Activated CD8-positive, alpha-beta T cell treated with anti-CD3 and anti-CD28 coated beads, Interleukin-2, amount 10 ng/mL, durations not matched to agents 7 days and 5 days (primary cell): ENCODE measurements at regions not wholly inside any gene's neighbourhood (a gene's known extent, or its start where the extent isn't known, plus 50 kb on each side); places are given as distances from the start of the nearest gene placed in this dataset.

ENCODE experiments used
- ATAC-seq: fragments of 150-1000 bp; cut with Tn5 transposase; one replicate; pipeline ENCODE4 v1.10.0; 2021; ENCODE audit warnings: moderate library complexity
- CTCF ChIA-PET: fragments of 350-600 bp; sonication (Branson Sonifier 250); formaldehyde crosslinking; loops from one replicate; lab custom pipeline; 2021; ENCODE audit warnings: antibody characterized with exemption; lab: Charles Lee
- POLR2A ChIA-PET: fragments of 350-600 bp; sonication (Branson Sonifier 250); formaldehyde crosslinking; loops from one replicate; lab custom pipeline; 2021; ENCODE audit warnings: antibody characterized with exemption; lab: Charles Lee
- DNase-seq: peaks from one replicate; pipeline ENCODE4 v3.0.0-alpha.2; 2020
- H3K27ac Mint-ChIP-seq: one replicate; pipeline ENCODE4 v1.8.0; 2021; ENCODE audit warnings: mild to moderate bottlenecking, mixed read lengths
- H3K27me3 Mint-ChIP-seq: one replicate; pipeline ENCODE4 v1.8.0; 2021; ENCODE audit warnings: low read depth, mixed read lengths
- H3K36me3 Mint-ChIP-seq: one replicate; pipeline ENCODE4 v1.8.0; 2021; ENCODE audit warnings: low read depth, mixed read lengths
- H3K4me1 Mint-ChIP-seq: one replicate; pipeline ENCODE4 v1.8.0; 2021; ENCODE audit warnings: low read depth, mixed read lengths
- H3K4me3 Mint-ChIP-seq: one replicate; pipeline ENCODE4 v1.8.0; 2021; ENCODE audit warnings: mild to moderate bottlenecking, mixed read lengths
- H3K9me3 Mint-ChIP-seq: one replicate; pipeline ENCODE4 v1.8.0; 2022; ENCODE audit warnings: mixed read lengths; ENCODE audit not compliant: insufficient read depth

GRCh38 chr13:99796175-99796819, 175.3 kb downstream of the ZIC5 start:
- ATAC-seq (peak; percentile 64), DNase-seq (peak; percentile 70)
- Mint-ChIP-seq H3K27ac (no peak overlapping the region), H3K36me3 (no peaks in the 10 kb centered on the region), H3K9me3 (no peaks in the 10 kb centered on the region), H3K4me3 (no peak overlapping the region), H3K27me3 (no peaks in the 10 kb centered on the region), H3K4me1 (no peaks in the 10 kb centered on the region)
- POLR2A ChIA-PET, result no interaction called here
- CTCF ChIA-PET, result no interaction called here

GRCh38 chr13:99792079-99792921, 179.3 kb downstream of the ZIC5 start:
- no peak overlapping the region for H3K4me3 Mint-ChIP-seq
- H3K36me3 Mint-ChIP-seq, result no peaks in the 10 kb centered on the region
- DNase-seq, result no peak
- ATAC-seq, result no peak
- H3K27me3 Mint-ChIP-seq, result no peaks in the 10 kb centered on the region
- no peak overlapping the region for H3K27ac Mint-ChIP-seq
- ChIA-PET POLR2A (no interaction called here), CTCF (no interaction called here)
- no peaks in the 10 kb centered on the region for H3K9me3 Mint-ChIP-seq
- H3K4me1 Mint-ChIP-seq, result no peaks in the 10 kb centered on the region

- no peaks in the 10 kb centered on the region for H3K4me1 Mint-ChIP-seq
- H3K27ac Mint-ChIP-seq, result no peak overlapping the region
- no peak overlapping the region for H3K4me3 Mint-ChIP-seq
- ATAC-seq, result no peak
- POLR2A ChIA-PET, result no interaction called here
- H3K27me3 Mint-ChIP-seq, result no peaks in the 10 kb centered on the region
- peaks cover 7% of the 10 kb centered on the region for H3K9me3 Mint-ChIP-seq
- DNase-seq, result no peak
- CTCF ChIA-PET, result no interaction called here
- no peaks in the 10 kb centered on the region for H3K36me3 Mint-ChIP-seq
Observed at GRCh38 chr13:99782669-99783068, 188.9 kb downstream of the ZIC5 start.

- POLR2A ChIA-PET, result no interaction called here
- H3K9me3 Mint-ChIP-seq, result peaks cover 7% of the 10 kb centered on the region
Observed at GRCh38 chr13:99778500-99778899, 193.1 kb downstream of the ZIC5 start.

GRCh38 chr13:99777873-99778272, 193.7 kb downstream of the ZIC5 start:
- Mint-ChIP-seq H3K4me3 (no peak overlapping the region), H3K27me3 (no peaks in the 10 kb centered on the region), H3K9me3 (peaks cover 7% of the 10 kb centered on the region), H3K4me1 (no peaks in the 10 kb centered on the region), H3K36me3 (no peaks in the 10 kb centered on the region), H3K27ac (no peak overlapping the region)
- ChIA-PET POLR2A (no interaction called here), CTCF (no interaction called here)
- no peak for DNase-seq
- ATAC-seq, result no peak

More at GRCh38 chr13:99778500-99778899, 193.1 kb downstream of the ZIC5 start:
- Mint-ChIP-seq H3K4me1 (no peaks in the 10 kb centered on the region), H3K4me3 (no peak overlapping the region), H3K27ac (no peak overlapping the region), H3K27me3 (no peaks in the 10 kb centered on the region), H3K36me3 (no peaks in the 10 kb centered on the region)
- DNase-seq, result no peak
- CTCF ChIA-PET, result no interaction called here
- no peak for ATAC-seq

GRCh38 chr13:99774644-99775043, 196.9 kb downstream of the ZIC5 start:
- Mint-ChIP-seq H3K27me3 (no peaks in the 10 kb centered on the region), H3K9me3 (no peaks in the 10 kb centered on the region), H3K4me1 (no peaks in the 10 kb centered on the region), H3K27ac (no peak overlapping the region), H3K4me3 (no peak overlapping the region), H3K36me3 (no peaks in the 10 kb centered on the region)
- DNase-seq (no peak), ATAC-seq (no peak)
- ChIA-PET POLR2A (no interaction called here), CTCF (no interaction called here)

- Mint-ChIP-seq H3K4me3 (no peak overlapping the region), H3K9me3 (peaks cover 20% of the 10 kb centered on the region), H3K27me3 (no peaks in the 10 kb centered on the region), H3K4me1 (no peaks in the 10 kb centered on the region), H3K27ac (no peak overlapping the region), H3K36me3 (peaks cover 3% of the 10 kb centered on the region)
- CTCF ChIA-PET, result no interaction called here
- ATAC-seq (no peak), DNase-seq (no peak)
- POLR2A ChIA-PET, result no interaction called here
Observed at GRCh38 chr13:99768986-99769385, 202.6 kb downstream of the ZIC5 start.

GRCh38 chr13:99766641-99767045, 204.9 kb downstream of the ZIC5 start:
- Mint-ChIP-seq H3K36me3 (peaks cover 3% of the 10 kb centered on the region), H3K4me1 (no peaks in the 10 kb centered on the region), H3K27me3 (no peaks in the 10 kb centered on the region), H3K9me3 (peaks cover 23% of the 10 kb centered on the region), H3K4me3 (no peak overlapping the region), H3K27ac (no peak overlapping the region)
- CTCF ChIA-PET, result no interaction called here
- no peak for ATAC-seq
- POLR2A ChIA-PET, result no interaction called here
- DNase-seq, result no peak

GRCh38 chr13:99765869-99766268, 205.7 kb downstream of the ZIC5 start:
- H3K9me3 Mint-ChIP-seq, result peaks cover 23% of the 10 kb centered on the region
- no peaks in the 10 kb centered on the region for H3K4me1 Mint-ChIP-seq
- no peaks in the 10 kb centered on the region for H3K27me3 Mint-ChIP-seq
- H3K27ac Mint-ChIP-seq, result no peak overlapping the region
- POLR2A ChIA-PET, result no interaction called here
- ATAC-seq (no peak), DNase-seq (no peak)
- no peak overlapping the region for H3K4me3 Mint-ChIP-seq
- H3K36me3 Mint-ChIP-seq, result peaks cover 3% of the 10 kb centered on the region
- CTCF ChIA-PET, result no interaction called here

- DNase-seq (no peak), ATAC-seq (no peak)
- no peak overlapping the region for H3K4me3 Mint-ChIP-seq
- peaks cover 4% of the 10 kb centered on the region for H3K4me1 Mint-ChIP-seq
- H3K9me3 Mint-ChIP-seq, result peaks cover 9% of the 10 kb centered on the region
- ChIA-PET CTCF (no interaction called here), POLR2A (no interaction called here)
- no peak overlapping the region for H3K27ac Mint-ChIP-seq
- no peaks in the 10 kb centered on the region for H3K27me3 Mint-ChIP-seq
- H3K36me3 Mint-ChIP-seq, result no peaks in the 10 kb centered on the region
Observed at GRCh38 chr13:99760456-99760855, 211.1 kb downstream of the ZIC5 start.

GRCh38 chr13:99759163-99759552, 212.4 kb downstream of the ZIC5 start:
- DNase-seq (no peak), ATAC-seq (no peak)
- ChIA-PET CTCF (no interaction called here), POLR2A (no interaction called here)
- no peak overlapping the region for H3K4me3 Mint-ChIP-seq
- peaks cover 4% of the 10 kb centered on the region for H3K4me1 Mint-ChIP-seq
- no peak overlapping the region for H3K27ac Mint-ChIP-seq
- H3K36me3 Mint-ChIP-seq, result no peaks in the 10 kb centered on the region
- peaks cover 4% of the 10 kb centered on the region for H3K9me3 Mint-ChIP-seq
- no peaks in the 10 kb centered on the region for H3K27me3 Mint-ChIP-seq

GRCh38 chr13:99758460-99759162, 213.0 kb downstream of the ZIC5 start:
- no peaks in the 10 kb centered on the region for H3K36me3 Mint-ChIP-seq
- H3K4me3 Mint-ChIP-seq, result no peak overlapping the region
- peaks cover 4% of the 10 kb centered on the region for H3K9me3 Mint-ChIP-seq
- H3K27ac Mint-ChIP-seq, result no peak overlapping the region
- H3K4me1 Mint-ChIP-seq, result peaks cover 4% of the 10 kb centered on the region
- ATAC-seq (no peak), DNase-seq (no peak)
- POLR2A ChIA-PET, result no interaction called here
- CTCF ChIA-PET, result no interaction called here
- no peaks in the 10 kb centered on the region for H3K27me3 Mint-ChIP-seq
